HAP-1 (cell line): ENCODE measurements at regions not wholly inside any gene's neighbourhood (a gene's known extent, or its start where the extent isn't known, plus 50 kb on each side); places are given as distances from the start of the nearest gene placed in this dataset.

Experiments used
- DNase-seq, 2 experiments: peaks; one replicate each; pipeline ENCODE4 v3.0.0-alpha.2; 2016 to 2020; ENCODE audit warnings: low spot score in 2 of 2
- H3K27me3 ChIP-seq: fragments of 250-450 bp; sonication (Bioruptor Pico); 2 replicates; pipeline ENCODE4 v1.5.1; 2020; ENCODE audit warnings: low read depth, mild to moderate bottlenecking, moderate library complexity
- H3K36me3 ChIP-seq: fragments of 250-450 bp; sonication (Bioruptor Pico); replicated peaks from 2 replicates; pipeline ENCODE4 v1.5.1; 2020; ENCODE audit warnings: mild to moderate bottlenecking
- H3K4me1 ChIP-seq: fragments of 250-450 bp; sonication (Bioruptor Pico); 2 replicates; pipeline ENCODE4 v1.5.1; 2020; ENCODE audit warnings: mild to moderate bottlenecking
- H3K4me3 ChIP-seq: fragments of 250-450 bp; sonication (Bioruptor Pico); 2 replicates; pipeline ENCODE4 v1.5.1; 2020; ENCODE audit warnings: mild to moderate bottlenecking, moderate library complexity
- H3K9me3 ChIP-seq: fragments of 250-450 bp; sonication (Bioruptor Pico); 2 replicates; pipeline ENCODE4 v1.5.1; 2020; ENCODE audit warnings: mild to moderate bottlenecking, moderate library complexity
- in situ Hi-C: fragments of 300-500 bp; cut with MboI; formaldehyde crosslinking; loops from 3 replicates; pipeline ENCODE4 v1.14.3; 2020; ENCODE audit warnings: low sequenced_read_pairs, inconsistent platforms, mixed read lengths

GRCh38 chr9:14967450-14968321, 57.5 kb upstream of the FREM1 start:
- no peak for DNase-seq
- Histone ChIP-seq H3K4me1 (no peaks in the 10 kb centered on the region), H3K4me3 (no peak overlapping the region), H3K36me3 (no peaks in the 10 kb centered on the region), H3K27me3 (no peaks in the 10 kb centered on the region), H3K9me3 (no peaks in the 10 kb centered on the region)
- in situ Hi-C loops = no loop called here

- Histone ChIP-seq H3K9me3 (no peaks in the 10 kb centered on the region), H3K36me3 (no peaks in the 10 kb centered on the region), H3K4me1 (no peaks in the 10 kb centered on the region), H3K27me3 (no peaks in the 10 kb centered on the region), H3K4me3 (no peak overlapping the region)
- in situ Hi-C loops = no loop called here
- no peak for DNase-seq
Measured at GRCh38 chr9:14962193-14962882, 52.1 kb upstream of the FREM1 start.

GRCh38 chr9:14961372-14962068, 51.3 kb upstream of the FREM1 start:
- H3K36me3 ChIP-seq = no peaks in the 10 kb centered on the region
- DNase-seq = no peak
- H3K4me1 ChIP-seq = no peaks in the 10 kb centered on the region
- in situ Hi-C loops = no loop called here
- H3K9me3 ChIP-seq = no peaks in the 10 kb centered on the region
- no peaks in the 10 kb centered on the region for H3K27me3 ChIP-seq
- H3K4me3 ChIP-seq = no peak overlapping the region

- in situ Hi-C loops = no loop called here
Measured at GRCh38 chr9:14960881-14961280, 50.7 kb upstream of the FREM1 start.

More at GRCh38 chr9:14960881-14961280, 50.7 kb upstream of the FREM1 start:
- Histone ChIP-seq H3K27me3 (no peaks in the 10 kb centered on the region), H3K4me1 (no peaks in the 10 kb centered on the region), H3K36me3 (no peaks in the 10 kb centered on the region), H3K4me3 (no peak overlapping the region), H3K9me3 (no peaks in the 10 kb centered on the region)
- no peak for DNase-seq
